ENCODE measurements at regions not wholly inside any gene's neighbourhood (a gene's known extent, or its start where the extent isn't known, plus 50 kb on each side); places are given as distances from the start of the nearest gene placed in this dataset.

GRCh38 chr13:97549201-97549600 lies 115.2 kb downstream of the RAP2A start:
- DNase-seq (no peak), ATAC-seq (no peak)
- Histone ChIP-seq H3K36me3 (ENCODE audit: low read depth) (no peaks in the 10 kb centered on the region), H3K4me1 (ENCODE audit: low read depth) (no peaks in the 10 kb centered on the region), H3K4me3 (no peak overlapping the region), H3K9me3 (no peaks in the 10 kb centered on the region)
- TF ChIP-seq, protein P1, sequence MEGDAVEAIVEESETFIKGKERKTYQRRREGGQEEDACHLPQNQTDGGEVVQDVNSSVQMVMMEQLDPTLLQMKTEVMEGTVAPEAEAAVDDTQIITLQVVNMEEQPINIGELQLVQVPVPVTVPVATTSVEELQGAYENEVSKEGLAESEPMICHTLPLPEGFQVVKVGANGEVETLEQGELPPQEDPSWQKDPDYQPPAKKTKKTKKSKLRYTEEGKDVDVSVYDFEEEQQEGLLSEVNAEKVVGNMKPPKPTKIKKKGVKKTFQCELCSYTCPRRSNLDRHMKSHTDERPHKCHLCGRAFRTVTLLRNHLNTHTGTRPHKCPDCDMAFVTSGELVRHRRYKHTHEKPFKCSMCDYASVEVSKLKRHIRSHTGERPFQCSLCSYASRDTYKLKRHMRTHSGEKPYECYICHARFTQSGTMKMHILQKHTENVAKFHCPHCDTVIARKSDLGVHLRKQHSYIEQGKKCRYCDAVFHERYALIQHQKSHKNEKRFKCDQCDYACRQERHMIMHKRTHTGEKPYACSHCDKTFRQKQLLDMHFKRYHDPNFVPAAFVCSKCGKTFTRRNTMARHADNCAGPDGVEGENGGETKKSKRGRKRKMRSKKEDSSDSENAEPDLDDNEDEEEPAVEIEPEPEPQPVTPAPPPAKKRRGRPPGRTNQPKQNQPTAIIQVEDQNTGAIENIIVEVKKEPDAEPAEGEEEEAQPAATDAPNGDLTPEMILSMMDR (IDR thresholded peaks at IDR 0.05): no peak
- intact Hi-C loops (cut with DNase I, micrococcal nuclease): no loop called here

- DNase-seq: no peak
- Histone ChIP-seq H3K36me3 (ENCODE audit: low read depth) (no peaks in the 10 kb centered on the region), H3K4me1 (ENCODE audit: low read depth) (no peaks in the 10 kb centered on the region), H3K9me3 (no peaks in the 10 kb centered on the region), H3K4me3 (no peak overlapping the region)
- no peak for ATAC-seq
- intact Hi-C loops (cut with DNase I, micrococcal nuclease): no loop called here
- TF ChIP-seq, protein P1 (IDR thresholded peaks at IDR 0.05): no peak
Observed at GRCh38 chr13:97554496-97554895, 120.5 kb downstream of the RAP2A start.

DNA sequence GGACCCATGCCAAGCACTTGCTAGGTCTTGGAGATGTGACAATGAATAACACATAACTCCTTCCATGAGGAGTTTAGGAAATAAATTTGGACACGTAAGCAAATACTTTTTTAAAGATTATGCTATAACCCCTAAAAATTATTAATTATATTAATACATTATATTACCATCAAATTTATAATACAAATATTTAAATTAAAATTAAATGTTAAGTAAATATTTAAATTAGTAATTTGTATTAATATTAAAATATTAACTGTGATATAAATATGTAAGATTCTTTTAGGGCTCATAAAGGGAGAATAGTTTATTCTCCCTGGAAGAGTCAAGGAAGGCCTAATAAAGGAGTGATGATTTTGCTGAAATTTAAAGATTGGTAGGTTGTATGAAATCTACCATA lies 121.1 kb downstream of the RAP2A start:
- Histone ChIP-seq H3K9me3 (no peaks in the 10 kb centered on the region), H3K4me3 (no peak overlapping the region), H3K4me1 (ENCODE audit: low read depth) (no peaks in the 10 kb centered on the region), H3K36me3 (ENCODE audit: low read depth) (no peaks in the 10 kb centered on the region)
- no peak for DNase-seq
- TF ChIP-seq, protein P1 (IDR thresholded peaks at IDR 0.05): no peak
- intact Hi-C loops (cut with DNase I, micrococcal nuclease): no loop called here
- no peak for ATAC-seq

DNA sequence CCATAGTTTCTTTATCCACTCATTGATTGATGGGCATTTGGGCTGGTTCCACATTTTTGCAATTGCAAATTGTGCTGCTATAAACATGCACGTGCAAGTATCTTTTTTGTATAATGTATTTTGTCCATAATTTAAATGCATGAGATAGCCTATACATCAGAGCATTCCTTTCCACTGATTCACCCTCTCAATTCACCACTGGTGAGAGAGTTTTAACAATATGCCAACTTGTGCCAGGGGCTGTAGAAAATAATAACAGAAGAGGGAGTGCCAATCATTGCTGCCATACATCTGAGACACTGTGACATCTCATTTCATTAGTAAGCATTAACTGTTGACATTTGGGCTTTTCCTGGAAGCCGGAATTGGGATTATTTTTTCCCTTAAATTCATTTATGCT lies 125.1 kb downstream of the RAP2A start:
- Histone ChIP-seq H3K4me3 (no peak overlapping the region), H3K9me3 (no peaks in the 10 kb centered on the region), H3K36me3 (ENCODE audit: low read depth) (no peaks in the 10 kb centered on the region), H3K4me1 (ENCODE audit: low read depth) (no peaks in the 10 kb centered on the region)
- no peak for ATAC-seq
- intact Hi-C loops (cut with DNase I, micrococcal nuclease): no loop called here
- no peak for DNase-seq
- TF ChIP-seq, protein P1 (IDR thresholded peaks at IDR 0.05): no peak

GRCh38 chr13:97559981-97560380 lies 126.0 kb downstream of the RAP2A start:
- intact Hi-C loops (cut with DNase I, micrococcal nuclease): no loop called here
- TF ChIP-seq, protein P1 (IDR thresholded peaks at IDR 0.05): no peak
- no peaks in the 10 kb centered on the region for H3K9me3 ChIP-seq
- no peak overlapping the region for H3K4me3 ChIP-seq
- DNase-seq: no peak
- no peaks in the 10 kb centered on the region for H3K4me1 ChIP-seq (ENCODE audit: low read depth)
- ATAC-seq: no peak
- no peaks in the 10 kb centered on the region for H3K36me3 ChIP-seq (ENCODE audit: low read depth)

DNA sequence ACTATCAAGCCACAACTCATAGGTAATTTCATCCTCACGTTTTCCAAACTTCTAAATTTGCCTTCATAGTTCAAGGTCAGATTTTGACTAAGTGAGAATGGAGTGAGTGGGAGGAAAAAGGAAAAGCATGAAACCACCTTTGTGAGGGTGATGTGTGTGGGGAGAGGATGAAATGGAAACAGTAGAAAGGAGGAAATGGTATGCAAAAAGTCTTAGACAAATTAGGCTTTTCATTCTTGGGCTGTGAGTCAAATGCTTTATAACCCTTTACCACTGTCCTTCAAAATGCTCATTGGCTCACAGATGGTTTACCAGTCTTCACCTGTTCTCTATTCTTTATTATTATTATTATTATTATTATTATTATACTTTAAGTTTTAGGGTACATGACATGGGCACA lies 127.2 kb downstream of the RAP2A start:
- Histone ChIP-seq H3K36me3 (ENCODE audit: low read depth) (no peaks in the 10 kb centered on the region), H3K4me3 (no peak overlapping the region), H3K4me1 (ENCODE audit: low read depth) (no peaks in the 10 kb centered on the region), H3K9me3 (no peaks in the 10 kb centered on the region)
- ATAC-seq (no peak), DNase-seq (no peak)
- TF ChIP-seq, protein P1 (IDR thresholded peaks at IDR 0.05): no peak
- intact Hi-C loops (cut with DNase I, micrococcal nuclease): no loop called here

Data from mucosa of descending colon (tissue), 3 donors.